Sigmoid colon (tissue), 4 donors: ENCODE measurements at regions not wholly inside any gene's neighbourhood (a gene's known extent, or its start where the extent isn't known, plus 50 kb on each side); places are given as distances from the start of the nearest gene placed in this dataset.

ENCODE experiments used
- CTCF ChIP-seq, 4 experiments: fragments of 450-650 bp in 3 of 4; fragments of 200-600 bp in 1 of 4; IDR thresholded peaks; one replicate each; pipeline ENCODE4 v1.5.1; 2016 to 2019; ENCODE audit warnings: antibody characterized with exemption in 4 of 4, mild to moderate bottlenecking in 3 of 4, moderate library complexity in 2 of 4
- EP300 ChIP-seq, 4 donors: sonication (generic); formaldehyde crosslinking; IDR thresholded peaks; one replicate each; pipeline ENCODE4 v1.6.1; 2017; ENCODE audit warnings: antibody characterized with exemption in 4 of 4
- POLR2A ChIP-seq, 2 donors: fragments of 450-650 bp; IDR thresholded peaks; one replicate each; pipeline ENCODE4 v1.6.1; 2016; ENCODE audit warnings: antibody characterized with exemption in 2 of 2, mild to moderate bottlenecking in 2 of 2, moderate library complexity in 2 of 2
- POLR2AphosphoS5 ChIP-seq, 4 donors: sonication (generic); formaldehyde crosslinking; IDR thresholded peaks; one replicate each; pipeline ENCODE4 v1.6.1; 2017; ENCODE audit warnings: antibody characterized with exemption in 4 of 4

GRCh38 chr10:21077681-21078080 is 180.6 kb upstream of the NEBL start:
- TF ChIP-seq CTCF (IDR thresholded peaks at IDR 0.05) (no peak), POLR2A (IDR thresholded peaks at IDR 0.05) (no peak), POLR2AphosphoS5 (IDR thresholded peaks at IDR 0.05) (no peak), EP300 (IDR thresholded peaks at IDR 0.05) (no peak)
